IPS-18c (cell line): ENCODE measurements at regions not wholly inside any gene's neighbourhood (a gene's known extent, or its start where the extent isn't known, plus 50 kb on each side); places are given as distances from the start of the nearest gene placed in this dataset.
"Not testable (repeated sequence)": the region's sequence is repeated elsewhere in the genome, so short reads cannot be mapped to it uniquely, and the experiment has no call there.

ENCODE experiments used
- H3K4me3 ChIP-seq: 2 replicates; pipeline ENCODE4 v1.7.0; 2013; ENCODE audit warnings: low read depth, mild to moderate bottlenecking, low read length, moderate library complexity; ENCODE audit not compliant: insufficient read depth
- H3K9me3 ChIP-seq: one replicate; pipeline ENCODE4 v1.6.1; 2013; ENCODE audit warnings: mild to moderate bottlenecking, low read length, moderate library complexity; ENCODE audit not compliant: control insufficient read depth, insufficient read depth

- H3K9me3 ChIP-seq = no peaks in the 10 kb centered on the region
- H3K4me3 ChIP-seq = no peak overlapping the region
These were observed 216.4 kb upstream of the HAND2 start for GRCh38 chr4:173746424-173746823.

GRCh38 chr4:173745765-173746164 lies 215.7 kb upstream of the HAND2 start:
- Histone ChIP-seq H3K4me3 (no peak overlapping the region), H3K9me3 (no peaks in the 10 kb centered on the region)

- H3K9me3 ChIP-seq = no peaks in the 10 kb centered on the region
- H3K4me3 ChIP-seq = no peak overlapping the region
These were observed 206.8 kb upstream of the HAND2 start for GRCh38 chr4:173736840-173737239.

- no peaks in the 10 kb centered on the region for H3K9me3 ChIP-seq
- no peak overlapping the region for H3K4me3 ChIP-seq
These were observed 205.6 kb upstream of the HAND2 start for GRCh38 chr4:173735585-173735984.

GRCh38 chr4:173735049-173735448 lies 205.0 kb upstream of the HAND2 start:
- Histone ChIP-seq H3K4me3 (no peak overlapping the region), H3K9me3 (no peaks in the 10 kb centered on the region)

- H3K4me3 ChIP-seq = no peak overlapping the region
- no peaks in the 10 kb centered on the region for H3K9me3 ChIP-seq
These were observed 201.2 kb upstream of the HAND2 start for GRCh38 chr4:173731257-173731656.

GRCh38 chr4:173722075-173722474 lies 192.0 kb upstream of the HAND2 start:
- H3K4me3 ChIP-seq = no peak overlapping the region
- H3K9me3 ChIP-seq = no peaks in the 10 kb centered on the region

GRCh38 chr4:173718504-173718903 lies 188.5 kb upstream of the HAND2 start:
- not testable (repeated sequence) for H3K4me3 ChIP-seq, H3K9me3 ChIP-seq

GRCh38 chr4:173717581-173717980 lies 187.6 kb upstream of the HAND2 start:
- H3K4me3 ChIP-seq = no peak overlapping the region
- H3K9me3 ChIP-seq = no peaks in the 10 kb centered on the region

- Histone ChIP-seq H3K9me3 (peaks cover 2% of the 10 kb centered on the region), H3K4me3 (no peak overlapping the region)
These were observed 184.4 kb upstream of the HAND2 start for GRCh38 chr4:173714456-173714855.

GRCh38 chr4:173713026-173713425 lies 183.0 kb upstream of the HAND2 start:
- Histone ChIP-seq H3K9me3 (peaks cover 2% of the 10 kb centered on the region), H3K4me3 (no peak overlapping the region)

GRCh38 chr4:173707658-173708419 lies 177.8 kb upstream of the HAND2 start:
- H3K4me3 ChIP-seq = no peak overlapping the region

GRCh38 chr4:173704201-173704600 lies 174.2 kb upstream of the HAND2 start:
- H3K9me3 ChIP-seq = no peaks in the 10 kb centered on the region
- no peak overlapping the region for H3K4me3 ChIP-seq

More at GRCh38 chr4:173707658-173708419, 177.8 kb upstream of the HAND2 start:
- H3K9me3 ChIP-seq = peaks cover 2% of the 10 kb centered on the region

- H3K4me3 ChIP-seq = no peak overlapping the region
- no peaks in the 10 kb centered on the region for H3K9me3 ChIP-seq
These were observed 173.0 kb upstream of the HAND2 start for GRCh38 chr4:173703021-173703420.

GRCh38 chr4:173700650-173701049 lies 170.6 kb upstream of the HAND2 start:
- Histone ChIP-seq H3K4me3 (no peak overlapping the region), H3K9me3 (no peaks in the 10 kb centered on the region)

GRCh38 chr4:173699841-173700475 lies 169.9 kb upstream of the HAND2 start:
- no peak overlapping the region for H3K4me3 ChIP-seq
- H3K9me3 ChIP-seq = no peaks in the 10 kb centered on the region

GRCh38 chr4:173698557-173699262 lies 168.7 kb upstream of the HAND2 start:
- no peaks in the 10 kb centered on the region for H3K9me3 ChIP-seq

GRCh38 chr4:173697840-173698239 lies 167.8 kb upstream of the HAND2 start:
- Histone ChIP-seq H3K9me3 (no peaks in the 10 kb centered on the region), H3K4me3 (no peak overlapping the region)

More at GRCh38 chr4:173698557-173699262, 168.7 kb upstream of the HAND2 start:
- no peak overlapping the region for H3K4me3 ChIP-seq
